ENCODE measurements at regions not wholly inside any gene's neighbourhood (a gene's known extent, or its start where the extent isn't known, plus 50 kb on each side); places are given as distances from the start of the nearest gene placed in this dataset.

DNA sequence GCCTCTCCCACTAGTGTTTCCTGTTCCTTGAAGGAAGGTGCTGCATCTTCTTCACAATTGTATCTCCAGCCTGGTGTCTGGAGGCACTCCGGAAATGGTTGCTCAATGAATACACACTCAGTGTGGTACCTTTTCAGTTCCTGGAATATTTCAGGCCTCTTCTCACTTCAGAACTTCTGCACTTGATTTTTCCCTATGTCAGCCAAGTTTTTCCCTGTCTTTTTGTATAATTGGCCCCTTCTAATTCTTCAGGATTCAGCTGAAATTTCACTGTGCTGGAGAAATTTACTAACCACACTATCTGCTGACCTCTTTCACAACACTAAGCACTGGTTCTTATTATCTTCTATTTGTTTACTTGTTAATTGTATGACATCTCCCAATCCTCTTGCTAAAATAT is 61.2 kb upstream of the MAP10 start:
- H3K79me1 ChIP-seq (ENCODE audit: low read depth, low read length): no peaks in the 10 kb centered on the region
- WGBS, 2 experiments (ENCODE audit: extremely low coverage in 1 of 2, insufficient coverage in 1 of 2, insufficient read length in 1 of 2, insufficient replicate concordance in 2 of 2, low coverage in 1 of 2, low lambda C conversion rate in 2 of 2, missing lambda C conversion rate in 1 of 2): 93% methylated on average over 1 of the region's 1 CpG; no CpG with 5 or more reads in 1 of the 2 experiments
- H3K4ac ChIP-seq (replicated peaks; ENCODE audit: insufficient read length, low read depth, low read length): no peak overlapping the region
- no peak overlapping the region for H3K18ac ChIP-seq (ENCODE audit: extremely low read depth, low read length)
- no peak overlapping the region for H2BK120ac ChIP-seq (replicated peaks; ENCODE audit: low read depth, low read length)
- H4K20me1 ChIP-seq (replicated peaks in 1 of 2; ENCODE audit: control insufficient read depth in 1 of 2, insufficient read depth in 2 of 2, low read length in 2 of 2): no peaks in the 10 kb centered on the region
- FAIRE-seq: no peak
- peaks cover 0 to 6% (median under 1%) of the 10 kb centered on the region in 4 experiments; a peak in 1 of 7 replicates for H3K4me1 ChIP-seq (replicated peaks in 1 of 4; ENCODE audit: control insufficient read depth in 3 of 4, insufficient read depth in 4 of 4, low read length in 3 of 4)
- no peak overlapping the region for H4K5ac ChIP-seq (ENCODE audit: insufficient read length, low read depth, low read length)
- H3K4me2 ChIP-seq (ENCODE audit: insufficient read depth in 1 of 2, low read depth in 2 of 2, low read length in 2 of 2): no peak overlapping the region
- no peak overlapping the region for H2BK5ac ChIP-seq (ENCODE audit: low read depth, low read length)
- no peaks in the 10 kb centered on the region for H3K27me3 ChIP-seq (replicated peaks in 1 of 4; ENCODE audit: control insufficient read depth in 3 of 4, extremely low read depth in 1 of 4, insufficient read depth in 3 of 4, low read length in 3 of 4)
- H3K9me3 ChIP-seq (ENCODE audit: insufficient read depth in 2 of 2, low read depth in 1 of 2, low read length in 1 of 2): peaks cover 0 to 6% of the 10 kb centered on the region in 2 experiments; a peak in 2 of 4 replicates
- no peak overlapping the region for H2AK5ac ChIP-seq (ENCODE audit: low read depth, low read length)
- no peaks in the 10 kb centered on the region for H3K23me2 ChIP-seq (ENCODE audit: low read depth, low read length)
- no peak for DNase-seq (ENCODE audit: low read depth in 1 of 2, low spot score in 2 of 2)
- H3K36me3 ChIP-seq (ENCODE audit: control insufficient read depth in 2 of 4, insufficient read depth in 4 of 4, low read length in 3 of 4): no peaks in the 10 kb centered on the region
- no peak overlapping the region for H2BK20ac ChIP-seq (ENCODE audit: low read length)
- H3K14ac ChIP-seq (ENCODE audit: insufficient read length): no peak overlapping the region
- no peak overlapping the region for H3K9ac ChIP-seq (replicated peaks in 1 of 4; ENCODE audit: extremely low read depth in 1 of 4, low read depth in 3 of 4, low read length in 3 of 4)
- no peak overlapping the region for H3K4me3 ChIP-seq (ENCODE audit: extremely low read depth in 1 of 4, insufficient read depth in 2 of 4, low read depth in 3 of 4, low read length in 4 of 4)
- H4K8ac ChIP-seq (ENCODE audit: extremely low read depth, insufficient read depth, low read length): no peak overlapping the region
- H2AFZ ChIP-seq (ENCODE audit: low read length): no peak overlapping the region
- no peak overlapping the region for H2BK12ac ChIP-seq (ENCODE audit: low read depth, low read length)
- no peak overlapping the region for H4K91ac ChIP-seq (replicated peaks; ENCODE audit: insufficient read length, low read length)
- no peak overlapping the region for H3K27ac ChIP-seq (ENCODE audit: low read depth, low read length)
- H2BK15ac ChIP-seq (ENCODE audit: low read length): no peak overlapping the region
- POLR2A ChIA-PET (ENCODE audit: partially characterized antibody): no interaction called here
- H3K23ac ChIP-seq (ENCODE audit: insufficient read length): no peak overlapping the region
- no peak overlapping the region for H3K56ac ChIP-seq (replicated peaks; ENCODE audit: insufficient read length, low read depth, low read length)
- CTCF ChIA-PET (ENCODE audit: partially characterized antibody): no interaction called here
- no peaks in the 10 kb centered on the region for H3K79me2 ChIP-seq (ENCODE audit: control insufficient read depth in 1 of 2, insufficient read depth in 2 of 2, low read length in 2 of 2)
- no peak for TF ChIP-seq CHD7 (IDR thresholded peaks at IDR 0.05; ENCODE audit: insufficient replicate concordance, low read length)

All from H1 (cell line).